BJ (cell line): ENCODE measurements at regions not wholly inside any gene's neighbourhood (a gene's known extent, or its start where the extent isn't known, plus 50 kb on each side); places are given as distances from the start of the nearest gene placed in this dataset.

Experiments used
- CTCF ChIA-PET: fragments of 350-600 bp; formaldehyde crosslinking; extraction: SDS; loops from one replicate; lab custom pipeline; 2021; ENCODE audit warnings: antibody characterized with exemption, inconsistent platforms; lab: Yijun Ruan, JAX
- POLR2A ChIA-PET: fragments of 300-600 bp; sonication (Branson Sonifier 250); formaldehyde crosslinking; extraction: SDS; loops from one replicate; lab custom pipeline; 2021; ENCODE audit warnings: antibody characterized with exemption; lab: Charles Lee
- DNase-seq: peaks from one replicate; pipeline ENCODE4 v3.0.0-alpha.2; 2011; ENCODE audit warnings: low read depth
- H3K27me3 ChIP-seq: 2 replicates; pipeline ENCODE4 v1.6.0; 2011; ENCODE audit warnings: low read length; ENCODE audit not compliant: control insufficient read depth, insufficient read depth
- H3K36me3 ChIP-seq: 2 replicates; pipeline ENCODE4 v1.5.1; 2011; ENCODE audit warnings: low read length; ENCODE audit not compliant: control insufficient read depth, insufficient read depth
- H3K4me3 ChIP-seq: 2 replicates; pipeline ENCODE4 v1.5.1; 2011; ENCODE audit warnings: low read depth, mild to moderate bottlenecking, control low read depth, low read length
- TF ChIP-seq, protein P1 (sequence below): IDR thresholded peaks from 2 replicates; pipeline ENCODE4 v1.5.1; 2011; ENCODE audit warnings: low read depth, mild to moderate bottlenecking, control low read depth, inconsistent platforms, low read length, moderate library complexity; ENCODE audit not compliant: insufficient read depth

DNA sequence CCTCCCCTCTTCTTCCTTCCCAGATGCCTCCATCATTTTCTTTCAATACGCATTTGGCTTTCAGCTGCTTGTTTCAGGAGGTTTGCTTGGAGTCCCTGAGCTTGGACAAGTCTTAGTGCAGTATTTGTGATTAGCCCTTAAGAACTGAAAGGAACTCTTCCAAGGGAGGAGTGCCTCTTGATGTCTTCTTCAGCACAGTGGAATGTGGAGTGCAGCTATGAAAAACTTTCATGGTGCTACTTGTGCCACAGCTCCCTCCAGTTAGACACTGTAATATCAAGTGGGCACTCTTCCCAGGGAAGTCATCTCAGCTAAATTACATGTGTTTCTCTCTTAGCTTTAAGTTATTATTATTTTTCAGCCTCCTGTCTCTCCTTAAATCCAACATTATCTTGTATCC is 173.1 kb downstream of the NECTIN3 start:
- Histone ChIP-seq H3K4me3 (no peak overlapping the region), H3K27me3 (no peaks in the 10 kb centered on the region), H3K36me3 (no peaks in the 10 kb centered on the region)
- CTCF ChIA-PET = interaction anchor here (0.6 kb wide), 1 partner anchor 177 kb away, joined by 3 read pairs; no protein-coding TSS in a partner anchor
- TF ChIP-seq, protein P1, sequence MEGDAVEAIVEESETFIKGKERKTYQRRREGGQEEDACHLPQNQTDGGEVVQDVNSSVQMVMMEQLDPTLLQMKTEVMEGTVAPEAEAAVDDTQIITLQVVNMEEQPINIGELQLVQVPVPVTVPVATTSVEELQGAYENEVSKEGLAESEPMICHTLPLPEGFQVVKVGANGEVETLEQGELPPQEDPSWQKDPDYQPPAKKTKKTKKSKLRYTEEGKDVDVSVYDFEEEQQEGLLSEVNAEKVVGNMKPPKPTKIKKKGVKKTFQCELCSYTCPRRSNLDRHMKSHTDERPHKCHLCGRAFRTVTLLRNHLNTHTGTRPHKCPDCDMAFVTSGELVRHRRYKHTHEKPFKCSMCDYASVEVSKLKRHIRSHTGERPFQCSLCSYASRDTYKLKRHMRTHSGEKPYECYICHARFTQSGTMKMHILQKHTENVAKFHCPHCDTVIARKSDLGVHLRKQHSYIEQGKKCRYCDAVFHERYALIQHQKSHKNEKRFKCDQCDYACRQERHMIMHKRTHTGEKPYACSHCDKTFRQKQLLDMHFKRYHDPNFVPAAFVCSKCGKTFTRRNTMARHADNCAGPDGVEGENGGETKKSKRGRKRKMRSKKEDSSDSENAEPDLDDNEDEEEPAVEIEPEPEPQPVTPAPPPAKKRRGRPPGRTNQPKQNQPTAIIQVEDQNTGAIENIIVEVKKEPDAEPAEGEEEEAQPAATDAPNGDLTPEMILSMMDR = no peak
- DNase-seq = no peak
- POLR2A ChIA-PET = no interaction called here

DNA sequence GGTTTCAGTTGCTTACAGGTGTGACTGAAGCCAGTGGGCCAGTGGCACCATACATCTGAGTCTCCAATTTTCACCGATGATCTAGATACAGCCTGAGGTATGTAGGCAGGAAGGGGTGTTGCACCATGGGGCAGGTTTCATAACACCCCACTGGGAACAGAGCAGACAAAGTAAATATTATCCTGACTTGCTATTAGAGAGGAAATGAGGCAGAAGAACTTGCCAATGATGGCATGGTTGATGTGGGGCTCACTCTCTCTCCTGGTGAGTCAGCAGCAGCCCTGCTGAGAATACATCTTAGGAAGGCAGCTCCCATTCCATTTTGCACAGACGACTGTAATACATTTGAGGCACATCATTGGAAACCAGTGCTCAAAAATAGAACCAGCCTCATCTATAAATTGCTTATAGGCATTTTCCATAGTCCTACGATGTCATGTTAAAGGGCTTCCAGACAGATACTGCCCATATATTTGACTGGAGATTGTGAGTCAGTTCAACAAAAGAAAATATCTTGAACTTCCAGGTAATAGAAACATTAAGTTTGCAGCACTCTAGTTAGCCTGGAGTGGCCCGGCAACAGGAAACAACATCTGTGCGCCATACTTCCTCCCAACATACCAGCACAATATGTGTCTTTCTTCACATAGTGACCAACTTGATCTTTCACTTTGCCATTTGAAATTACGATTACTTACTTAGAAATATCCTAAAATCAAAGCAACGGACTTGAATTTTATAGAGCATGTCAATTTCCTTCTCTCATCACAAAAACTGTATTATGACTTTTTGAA is 175.5 kb downstream of the NECTIN3 start:
- CTCF ChIA-PET = no interaction called here
- Histone ChIP-seq H3K4me3 (no peak overlapping the region), H3K36me3 (no peaks in the 10 kb centered on the region), H3K27me3 (no peaks in the 10 kb centered on the region)
- DNase-seq = peak; percentile 33
- POLR2A ChIA-PET = no interaction called here
- TF ChIP-seq, protein P1 = no peak

DNA sequence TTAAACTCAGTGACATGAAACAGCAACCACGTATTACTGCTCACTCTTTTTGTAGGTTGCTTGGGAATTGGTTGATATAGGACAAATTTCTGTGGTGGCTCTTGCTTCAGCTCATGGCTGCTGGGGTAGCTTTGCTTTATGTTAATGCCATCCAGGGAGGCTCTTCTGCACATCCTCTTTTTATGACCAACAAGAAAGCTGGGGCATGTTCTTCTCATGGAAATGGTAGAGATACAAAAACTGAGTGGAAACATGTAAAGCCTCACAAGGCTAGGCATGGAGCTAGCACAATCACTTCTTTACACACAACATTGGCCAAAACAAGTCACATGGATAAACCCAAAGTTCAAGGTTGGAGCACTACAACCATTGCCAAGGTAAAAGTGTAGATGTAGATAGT is 176.8 kb downstream of the NECTIN3 start:
- Histone ChIP-seq H3K27me3 (no peaks in the 10 kb centered on the region), H3K4me3 (no peak overlapping the region), H3K36me3 (no peaks in the 10 kb centered on the region)
- TF ChIP-seq, protein P1 = no peak
- POLR2A ChIA-PET = no interaction called here
- DNase-seq = no peak
- CTCF ChIA-PET = interaction anchor here (0.6 kb wide), 1 partner anchor 51 kb away, joined by 3 read pairs; no protein-coding TSS in a partner anchor

DNA sequence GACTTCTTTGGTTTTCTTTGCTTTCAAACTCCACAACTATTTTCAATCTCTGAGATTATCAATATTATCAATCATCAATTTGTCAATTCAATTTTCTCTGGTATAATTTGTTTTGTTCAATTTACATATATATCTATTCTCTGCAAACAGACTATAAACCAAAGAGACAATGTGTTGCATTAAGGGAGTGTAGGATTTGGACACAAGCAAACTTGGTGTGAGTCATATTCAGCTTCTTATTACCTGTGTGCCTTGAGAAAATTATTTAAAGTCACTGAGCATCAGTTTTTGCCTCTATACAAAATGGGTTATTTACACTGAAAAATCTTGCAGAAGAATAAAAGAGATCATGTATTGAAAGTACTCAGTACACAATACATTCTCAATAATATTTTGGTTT is 177.8 kb downstream of the NECTIN3 start:
- no peak for DNase-seq
- H3K36me3 ChIP-seq = no peaks in the 10 kb centered on the region
- H3K4me3 ChIP-seq = no peak overlapping the region
- CTCF ChIA-PET = interaction anchor here (0.7 kb wide), 1 partner anchor 55 kb away, joined by 3 read pairs; no protein-coding TSS in a partner anchor
- TF ChIP-seq, protein P1 = no peak
- H3K27me3 ChIP-seq = no peaks in the 10 kb centered on the region
- POLR2A ChIA-PET = no interaction called here

DNA sequence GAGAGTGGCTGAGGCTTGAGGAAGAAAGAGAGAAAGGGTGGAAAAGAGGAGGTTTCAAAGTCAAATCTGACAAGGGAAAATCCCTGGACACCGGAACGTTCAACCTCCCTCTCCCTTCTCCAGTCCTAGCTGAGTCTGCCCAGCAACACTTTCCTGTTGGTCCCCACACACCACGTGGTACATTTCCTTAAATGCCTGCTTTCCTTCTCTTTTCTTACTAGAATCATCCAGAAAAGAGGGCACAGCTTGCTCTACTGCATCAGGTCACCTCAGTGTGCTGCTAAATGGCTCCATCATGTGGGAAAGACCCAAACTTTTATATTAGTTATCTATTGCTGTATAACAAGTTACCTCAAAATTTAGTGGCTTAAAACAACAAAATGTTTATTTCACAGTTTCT is 181.2 kb downstream of the NECTIN3 start:
- no peaks in the 10 kb centered on the region for H3K27me3 ChIP-seq
- CTCF ChIA-PET = no interaction called here
- DNase-seq = no peak
- H3K36me3 ChIP-seq = no peaks in the 10 kb centered on the region
- no peak overlapping the region for H3K4me3 ChIP-seq
- POLR2A ChIA-PET = no interaction called here
- TF ChIP-seq, protein P1 = no peak
